ENCODE measurements at regions not wholly inside any gene's neighbourhood (a gene's known extent, or its start where the extent isn't known, plus 50 kb on each side); places are given as distances from the start of the nearest gene placed in this dataset.
"Not testable (repeated sequence)": the region's sequence is repeated elsewhere in the genome, so short reads cannot be mapped to it uniquely, and the experiment has no call there.

GRCh38 chr16:22705799-22706198 is 108.2 kb upstream of the HS3ST2 start:
- in situ Hi-C loops (cut with MboI; ENCODE audit: low sequenced_read_pairs) = no loop called here

DNA sequence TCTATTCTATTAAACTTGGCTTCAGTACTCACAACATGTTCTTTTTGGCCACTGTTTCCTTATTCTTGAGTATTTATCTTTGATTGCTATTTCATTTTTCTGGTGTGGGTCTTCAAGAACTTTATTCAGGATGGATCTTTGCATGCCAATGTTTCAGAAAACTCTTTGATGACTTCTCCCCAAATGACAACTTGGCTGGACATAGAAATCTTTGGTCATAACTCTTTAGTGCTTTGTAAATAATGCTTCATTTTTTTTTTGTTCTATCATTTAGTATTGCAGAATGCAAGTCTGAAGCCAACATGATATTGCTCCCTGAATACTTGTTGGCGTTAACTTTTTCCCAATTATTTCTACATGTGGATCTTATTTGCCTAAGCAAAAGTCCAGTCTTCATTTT is 103.6 kb upstream of the HS3ST2 start:
- in situ Hi-C loops (cut with MboI; ENCODE audit: low sequenced_read_pairs) = no loop called here

- in situ Hi-C loops (cut with MboI; ENCODE audit: low sequenced_read_pairs) = no loop called here
These were observed 102.1 kb upstream of the HS3ST2 start for GRCh38 chr16:22711847-22712246.

GRCh38 chr16:22712471-22712870 is 101.5 kb upstream of the HS3ST2 start:
- in situ Hi-C loops (cut with MboI; ENCODE audit: low sequenced_read_pairs) = no loop called here

DNA sequence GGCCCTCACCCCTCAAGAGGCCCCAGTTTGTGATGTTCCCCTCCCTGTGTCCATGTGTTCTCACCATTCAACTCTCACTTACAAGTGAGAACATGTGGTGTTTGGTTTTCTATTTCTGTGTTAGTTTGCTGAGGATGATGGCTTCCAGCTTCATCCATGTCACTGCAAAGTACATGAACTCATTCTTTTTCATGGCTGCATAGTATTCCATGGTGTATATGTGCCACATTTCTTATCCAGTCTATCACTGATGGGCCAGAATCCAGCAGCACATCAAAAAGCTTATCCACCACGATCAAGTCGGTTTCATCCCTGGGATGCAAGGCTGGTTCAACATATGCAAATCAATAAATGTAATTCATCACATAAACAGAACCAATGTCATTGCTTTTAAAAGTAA is 95.4 kb upstream of the HS3ST2 start:
- in situ Hi-C loops (cut with MboI; ENCODE audit: low sequenced_read_pairs) = not testable (repeated sequence)

DNA sequence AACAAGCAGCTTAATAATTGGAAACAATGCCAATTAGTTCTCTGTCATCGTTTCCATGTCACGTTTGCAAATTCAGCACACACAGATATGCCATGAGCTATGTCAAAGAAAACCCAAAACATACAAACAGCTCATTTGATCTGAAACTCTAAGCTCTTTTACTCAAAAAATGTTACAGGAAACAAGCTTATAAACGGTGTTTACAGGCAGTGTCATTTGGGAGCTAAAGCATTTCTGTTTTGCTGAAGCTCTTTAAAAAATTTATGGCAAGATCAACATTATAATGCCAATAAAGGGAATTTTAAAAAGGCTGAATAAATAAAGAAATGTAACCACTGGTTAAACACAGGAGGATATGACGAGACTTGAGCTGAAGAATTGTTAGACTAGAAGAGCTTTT is 94.0 kb upstream of the HS3ST2 start:
- in situ Hi-C loops (cut with MboI; ENCODE audit: low sequenced_read_pairs) = no loop called here

- in situ Hi-C loops (cut with MboI; ENCODE audit: low sequenced_read_pairs) = no loop called here
These were observed 92.4 kb upstream of the HS3ST2 start for GRCh38 chr16:22721511-22722100.

DNA sequence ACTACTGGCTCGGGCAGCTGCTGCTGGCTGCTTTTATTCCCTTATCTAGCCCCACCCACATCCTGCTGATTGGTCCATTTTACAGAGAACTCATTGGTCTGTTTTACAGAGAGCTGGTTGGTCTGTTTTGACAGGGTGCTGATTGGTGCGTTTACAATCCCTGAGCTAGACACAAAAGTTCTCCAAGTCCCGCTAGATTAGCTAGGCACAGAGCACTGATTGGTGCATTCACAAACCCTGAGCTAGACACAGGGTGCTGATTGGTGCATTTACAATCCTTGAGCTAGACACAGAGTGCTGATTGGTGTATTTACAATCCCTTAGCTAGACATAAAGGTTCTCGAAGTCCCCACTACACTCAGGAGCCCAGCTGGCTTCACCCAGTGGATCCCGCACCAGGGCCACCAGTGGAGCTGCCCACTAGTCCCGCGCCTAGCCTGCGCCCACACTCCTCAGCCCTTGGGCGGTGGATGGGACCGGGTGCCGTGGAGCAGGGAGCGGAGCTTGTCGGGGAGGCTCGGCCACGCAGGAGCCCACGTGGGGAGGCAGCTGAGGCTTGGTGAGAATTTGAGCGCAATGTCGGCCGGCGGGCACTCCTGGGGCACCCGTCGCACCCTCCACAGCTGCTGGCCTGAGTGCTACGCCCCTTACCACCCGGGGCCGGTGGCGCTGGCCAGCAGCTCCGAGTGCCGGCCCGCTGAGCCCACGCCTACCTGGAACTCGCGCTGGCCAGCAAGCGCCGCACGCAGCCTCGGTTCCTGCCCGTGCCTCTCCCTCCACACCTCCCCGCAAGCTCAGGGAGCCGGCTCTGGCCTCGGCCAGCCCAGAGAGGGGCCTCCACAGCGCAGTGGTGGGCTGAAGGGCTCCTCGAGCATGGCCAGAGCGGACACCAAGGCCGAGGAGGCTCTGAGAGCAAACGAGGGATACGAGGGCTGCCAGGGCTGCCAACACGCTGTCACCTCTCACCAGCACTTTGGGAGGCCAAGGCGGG is 91.1 kb upstream of the HS3ST2 start:
- in situ Hi-C loops (cut with MboI; ENCODE audit: low sequenced_read_pairs) = not testable (repeated sequence)

DNA sequence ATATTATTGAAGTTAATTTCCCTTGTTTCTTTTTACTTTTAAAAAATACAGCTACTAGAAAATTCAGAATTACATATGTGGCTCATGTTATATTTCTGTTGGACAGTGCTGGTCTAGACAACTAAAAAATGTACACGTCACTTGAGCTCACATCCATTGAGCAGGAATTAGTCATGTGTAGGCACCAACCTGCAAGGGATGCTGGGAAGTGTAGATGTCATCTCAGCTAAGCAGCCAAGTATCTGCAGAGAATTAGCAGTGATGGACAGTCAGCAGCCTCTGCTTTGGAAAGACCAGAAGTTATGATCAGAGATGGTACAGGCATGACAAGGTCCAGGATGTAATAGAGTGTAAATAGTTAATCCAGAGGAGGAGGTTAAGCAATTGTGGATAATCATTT is 87.1 kb upstream of the HS3ST2 start:
- in situ Hi-C loops (cut with MboI; ENCODE audit: low sequenced_read_pairs) = no loop called here

GRCh38 chr16:22727285-22728166 is 86.4 kb upstream of the HS3ST2 start:
- in situ Hi-C loops (cut with MboI; ENCODE audit: low sequenced_read_pairs) = no loop called here

- in situ Hi-C loops (cut with MboI; ENCODE audit: low sequenced_read_pairs) = no loop called here
These were observed 85.7 kb upstream of the HS3ST2 start for GRCh38 chr16:22728167-22728836.

DNA sequence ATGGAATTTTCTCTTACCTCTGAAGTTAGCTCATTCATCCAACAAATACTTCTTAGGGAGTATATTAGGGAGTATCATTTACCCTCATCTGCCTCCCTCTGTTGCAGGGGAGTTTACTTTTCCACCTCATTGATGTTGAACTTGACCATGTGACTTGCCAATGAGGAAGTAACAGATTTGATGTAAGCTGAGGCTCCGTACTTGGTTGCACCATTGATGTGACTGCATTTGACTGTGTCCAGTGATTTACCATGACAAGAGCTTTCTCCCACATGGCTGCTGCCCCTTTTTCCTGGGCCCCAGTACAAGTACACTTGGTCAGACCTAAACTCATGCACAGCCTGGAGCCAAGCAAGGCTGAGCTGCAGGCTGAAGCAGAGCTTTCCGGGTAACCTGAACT is 81.6 kb upstream of the HS3ST2 start:
- in situ Hi-C loops (cut with MboI; ENCODE audit: low sequenced_read_pairs) = no loop called here

DNA sequence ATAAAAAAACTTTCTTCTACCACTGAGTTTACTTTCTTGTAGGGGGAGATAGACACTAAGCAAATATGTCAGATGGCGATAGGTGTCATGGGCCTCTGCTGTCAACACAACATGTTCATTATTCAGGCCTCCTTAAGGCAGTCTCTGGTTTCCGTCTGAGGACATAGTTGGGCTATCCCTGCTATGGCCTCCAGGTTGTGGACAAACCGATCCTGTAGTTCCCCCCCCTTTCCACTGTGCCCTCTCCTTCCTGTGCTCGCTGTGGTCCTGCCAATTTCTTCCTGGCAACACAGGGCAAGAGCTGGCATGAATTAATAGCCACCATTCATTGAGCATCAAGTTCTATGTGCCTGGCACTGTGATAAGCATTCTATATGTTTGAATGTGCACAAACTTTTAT is 81.0 kb upstream of the HS3ST2 start:
- in situ Hi-C loops (cut with MboI; ENCODE audit: low sequenced_read_pairs) = no loop called here

DNA sequence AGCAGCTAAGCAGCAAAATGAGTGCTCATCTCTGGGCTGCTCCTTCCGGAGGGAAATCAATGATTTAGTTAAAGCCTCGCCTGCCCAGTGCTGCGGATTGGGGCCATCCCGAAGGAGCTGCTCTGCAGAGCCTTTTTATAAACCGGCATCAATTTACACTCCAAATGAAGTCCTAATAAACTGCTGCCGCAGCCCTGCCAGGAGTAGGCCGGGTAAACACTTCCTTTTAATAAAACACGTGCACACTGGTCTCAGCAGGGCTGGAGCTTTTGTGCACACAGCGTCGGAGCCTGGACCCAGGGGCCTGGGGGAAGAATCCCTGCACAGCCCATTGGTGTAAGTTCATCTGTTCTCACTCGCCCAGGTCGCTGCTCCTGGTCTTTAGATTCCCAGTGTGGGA is 79.6 kb upstream of the HS3ST2 start:
- in situ Hi-C loops (cut with MboI; ENCODE audit: low sequenced_read_pairs) = no loop called here

- in situ Hi-C loops (cut with MboI; ENCODE audit: low sequenced_read_pairs) = no loop called here
These were observed 77.2 kb upstream of the HS3ST2 start for GRCh38 chr16:22736791-22737190.

DNA sequence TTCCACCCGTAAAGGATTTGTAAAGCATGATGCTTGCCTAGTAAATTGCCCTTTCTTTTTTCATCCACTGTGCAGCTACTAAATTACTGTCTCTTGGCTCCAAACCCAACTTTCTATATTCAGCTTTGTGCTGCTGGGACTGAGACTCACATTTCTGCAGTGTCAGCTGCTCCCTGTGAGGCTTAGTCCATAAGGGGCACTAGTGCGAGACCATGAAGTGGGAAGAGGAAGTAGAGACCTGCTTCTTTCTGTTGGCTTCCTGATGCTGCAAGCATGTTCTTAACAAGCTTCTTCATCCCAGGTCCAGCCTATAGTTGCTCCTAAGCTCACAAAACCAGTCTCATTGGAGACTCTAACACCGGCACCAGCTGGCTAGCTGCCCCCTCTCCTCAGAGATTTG is 74.9 kb upstream of the HS3ST2 start:
- in situ Hi-C loops (cut with MboI; ENCODE audit: low sequenced_read_pairs) = no loop called here

GRCh38 chr16:22743401-22743800 is 70.6 kb upstream of the HS3ST2 start:
- in situ Hi-C loops (cut with MboI; ENCODE audit: low sequenced_read_pairs) = no loop called here

DNA sequence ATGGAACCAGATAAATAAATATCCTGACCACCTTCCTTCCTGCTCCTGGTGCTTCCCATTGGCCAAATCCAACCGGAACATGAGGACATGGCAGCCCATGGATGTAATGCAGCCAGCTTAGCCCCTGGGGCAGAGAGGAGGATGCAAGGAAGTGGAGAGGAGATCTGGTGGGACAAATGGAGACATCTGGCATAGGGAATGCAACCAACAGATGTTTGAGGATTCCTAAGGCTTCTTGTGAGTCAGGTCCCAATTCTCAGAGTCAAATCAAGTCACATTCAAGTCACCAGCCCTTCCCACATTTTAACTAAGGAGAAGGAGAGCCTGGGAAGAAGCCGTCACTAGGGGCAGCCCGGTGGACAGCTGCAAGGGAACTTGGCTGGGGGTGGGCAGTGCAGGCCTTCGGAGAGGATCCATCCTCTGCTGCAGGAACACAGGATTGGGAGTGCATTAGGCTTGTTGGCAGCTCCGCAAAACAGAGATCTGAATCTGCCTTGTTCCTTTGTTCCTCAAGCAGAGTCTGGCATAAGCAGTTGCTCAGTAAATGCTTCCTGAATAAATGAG is 62.8 kb upstream of the HS3ST2 start:
- in situ Hi-C loops (cut with MboI; ENCODE audit: low sequenced_read_pairs) = no loop called here

DNA sequence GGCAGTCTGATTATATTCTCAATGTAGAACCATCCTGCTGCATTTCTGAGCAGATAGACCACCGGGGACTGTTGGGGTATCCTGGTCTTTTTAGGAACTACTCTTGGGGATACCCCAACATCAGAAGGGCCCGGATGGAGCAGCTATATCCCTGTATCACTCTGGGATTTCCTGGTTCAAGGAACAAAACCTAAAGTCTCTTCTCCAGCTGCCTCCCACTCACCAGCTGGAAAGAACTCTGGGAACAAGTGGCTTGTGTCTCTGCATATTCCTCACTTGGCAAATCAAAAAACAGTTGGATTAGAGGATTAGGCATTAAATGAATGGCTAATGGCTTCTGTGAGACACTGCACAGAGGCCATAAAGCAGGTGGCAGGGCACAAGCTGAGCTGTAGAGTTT is 62.3 kb upstream of the HS3ST2 start:
- in situ Hi-C loops (cut with MboI; ENCODE audit: low sequenced_read_pairs) = no loop called here

DNA sequence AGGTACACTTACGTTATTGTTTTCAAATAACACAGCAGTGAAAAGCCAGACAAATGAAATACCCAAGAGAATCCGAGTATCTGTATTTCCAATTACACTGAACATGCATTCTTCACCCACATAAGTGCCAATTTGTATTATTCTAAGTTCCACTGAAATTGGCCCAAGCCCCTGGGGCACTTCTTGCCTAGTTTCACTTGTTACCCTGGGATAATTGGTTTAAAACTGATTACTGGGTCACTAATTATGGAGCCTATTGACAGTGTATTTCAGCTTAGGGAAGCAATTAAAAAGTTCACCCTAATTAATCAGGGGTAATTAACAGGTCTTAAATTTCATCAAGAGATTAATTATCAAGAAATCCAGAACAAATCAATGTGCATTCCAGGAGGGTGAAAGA is 60.5 kb upstream of the HS3ST2 start:
- in situ Hi-C loops (cut with MboI; ENCODE audit: low sequenced_read_pairs) = no loop called here

DNA sequence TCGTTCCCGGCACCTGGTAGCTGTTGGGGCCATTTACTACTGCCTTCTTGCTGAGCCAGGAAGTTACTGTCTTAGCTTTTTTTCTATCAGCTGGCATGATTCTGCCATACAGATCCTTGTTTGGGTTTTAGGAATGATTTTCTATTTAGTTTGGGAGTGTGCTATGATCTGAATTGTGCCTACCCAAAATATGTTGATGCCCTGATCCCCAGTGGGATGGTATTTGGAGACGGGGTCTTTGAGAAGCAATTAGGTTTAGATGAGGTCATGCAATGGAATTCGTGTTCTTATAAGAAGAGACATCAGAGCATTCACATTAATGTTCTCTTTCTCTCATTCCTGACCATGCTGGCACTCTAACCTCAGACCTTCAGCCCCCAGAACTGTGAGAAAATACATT is 59.4 kb upstream of the HS3ST2 start:
- in situ Hi-C loops (cut with MboI; ENCODE audit: low sequenced_read_pairs) = no loop called here
